Mammary epithelial cell (primary cell): ENCODE measurements at regions not wholly inside any gene's neighbourhood (a gene's known extent, or its start where the extent isn't known, plus 50 kb on each side); places are given as distances from the start of the nearest gene placed in this dataset.
"Not testable (repeated sequence)": the region's sequence is repeated elsewhere in the genome, so short reads cannot be mapped to it uniquely, and the experiment has no call there.

Experiments
- EZH2 ChIP-seq: IDR thresholded peaks from 2 replicates; pipeline ENCODE4 v1.6.1; 2012; ENCODE audit warnings: low read length, inconsistent platforms, borderline replicate concordance
- TF ChIP-seq, protein P1 (sequence below), 2 donors: IDR thresholded peaks in 1 of 2; conservative IDR thresholded peaks in 1 of 2; 2 replicates each; pipeline ENCODE4 v1.5.1; 2011 to 2012; ENCODE audit warnings: inconsistent platforms in 2 of 2, low read length in 2 of 2, mild to moderate bottlenecking in 2 of 2, control low read depth in 1 of 2, low read depth in 1 of 2; ENCODE audit not compliant: insufficient read depth in 1 of 2; ENCODE audit errors: extremely low read depth in 1 of 2

DNA sequence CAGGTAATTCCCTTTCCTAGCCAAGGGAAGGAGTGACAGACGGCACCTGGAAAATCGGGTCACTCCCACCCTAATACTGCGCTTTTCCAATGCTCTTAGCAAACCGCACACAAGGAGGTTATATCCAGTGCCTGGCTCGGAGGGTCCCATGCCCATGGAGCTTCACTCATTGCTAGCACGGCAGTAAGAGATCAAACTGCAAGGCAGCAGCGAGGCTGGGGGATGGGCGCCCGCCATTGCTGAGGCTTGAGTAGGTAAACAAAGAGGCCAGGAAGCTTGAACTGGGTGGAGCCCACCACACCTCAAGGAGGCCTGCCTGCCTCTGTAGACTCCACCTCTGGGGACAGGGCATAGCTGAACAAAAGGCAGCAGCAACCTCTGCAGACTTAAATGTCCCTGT lies 86.8 kb upstream of the DIAPH2 start:
- TF ChIP-seq, protein P1, sequence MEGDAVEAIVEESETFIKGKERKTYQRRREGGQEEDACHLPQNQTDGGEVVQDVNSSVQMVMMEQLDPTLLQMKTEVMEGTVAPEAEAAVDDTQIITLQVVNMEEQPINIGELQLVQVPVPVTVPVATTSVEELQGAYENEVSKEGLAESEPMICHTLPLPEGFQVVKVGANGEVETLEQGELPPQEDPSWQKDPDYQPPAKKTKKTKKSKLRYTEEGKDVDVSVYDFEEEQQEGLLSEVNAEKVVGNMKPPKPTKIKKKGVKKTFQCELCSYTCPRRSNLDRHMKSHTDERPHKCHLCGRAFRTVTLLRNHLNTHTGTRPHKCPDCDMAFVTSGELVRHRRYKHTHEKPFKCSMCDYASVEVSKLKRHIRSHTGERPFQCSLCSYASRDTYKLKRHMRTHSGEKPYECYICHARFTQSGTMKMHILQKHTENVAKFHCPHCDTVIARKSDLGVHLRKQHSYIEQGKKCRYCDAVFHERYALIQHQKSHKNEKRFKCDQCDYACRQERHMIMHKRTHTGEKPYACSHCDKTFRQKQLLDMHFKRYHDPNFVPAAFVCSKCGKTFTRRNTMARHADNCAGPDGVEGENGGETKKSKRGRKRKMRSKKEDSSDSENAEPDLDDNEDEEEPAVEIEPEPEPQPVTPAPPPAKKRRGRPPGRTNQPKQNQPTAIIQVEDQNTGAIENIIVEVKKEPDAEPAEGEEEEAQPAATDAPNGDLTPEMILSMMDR (conservative IDR thresholded peaks at IDR 0.05 in 1 of 2, IDR thresholded peaks at IDR 0.05 in 1 of 2; ENCODE audit: extremely low read depth in 1 of 2, insufficient read depth in 1 of 2, low read depth in 1 of 2, low read length in 2 of 2) = not testable (repeated sequence)
- not testable (repeated sequence) for TF ChIP-seq EZH2
